Aorta (tissue), 5 donors: ENCODE measurements at regions not wholly inside any gene's neighbourhood (a gene's known extent, or its start where the extent isn't known, plus 50 kb on each side); places are given as distances from the start of the nearest gene placed in this dataset.

ENCODE experiments used
- ATAC-seq: fragments of 200-7000 bp; cut with Tn5 transposase; one replicate; pipeline ENCODE4 v1.9.1; 2022; ENCODE audit warnings: moderate library complexity; ENCODE audit not compliant: low FRiP score
- DNase-seq, 2 donors: peaks; one replicate each; pipeline ENCODE4 v3.0.0-alpha.2; 2020
- H3K27ac ChIP-seq, 2 donors: one replicate each; pipeline ENCODE4 v1.5.1; 2013; ENCODE audit warnings: low read length in 2 of 2, mild to moderate bottlenecking in 2 of 2, moderate library complexity in 2 of 2, control low read depth in 1 of 2, inconsistent platforms in 1 of 2, low read depth in 1 of 2
- H3K27me3 ChIP-seq, 2 donors: one replicate each; pipeline ENCODE4 v1.6.1; 2013; ENCODE audit warnings: control low read depth in 1 of 2, low read length in 1 of 2, mild to moderate bottlenecking in 1 of 2, moderate library complexity in 1 of 2; ENCODE audit not compliant: insufficient read depth in 2 of 2, control insufficient read depth in 1 of 2
- H3K36me3 ChIP-seq, 2 donors: one replicate each; pipeline ENCODE4 v1.6.1; 2013; ENCODE audit warnings: control low read depth in 1 of 2, low read length in 1 of 2, mild to moderate bottlenecking in 1 of 2; ENCODE audit not compliant: insufficient read depth in 2 of 2, control insufficient read depth in 1 of 2
- H3K4me1 ChIP-seq, 2 donors: one replicate each; pipeline ENCODE4 v1.6.1; 2013; ENCODE audit warnings: low read length in 2 of 2, control low read depth in 1 of 2, mild to moderate bottlenecking in 1 of 2, moderate library complexity in 1 of 2; ENCODE audit not compliant: insufficient read depth in 2 of 2, control insufficient read depth in 1 of 2
- H3K4me3 ChIP-seq, 2 donors: one replicate each; pipeline ENCODE4 v1.5.1; 2013; ENCODE audit warnings: low read length in 2 of 2, control low read depth in 1 of 2, mild to moderate bottlenecking in 1 of 2
- H3K9me3 ChIP-seq: one replicate; pipeline ENCODE4 v1.6.1; 2013; ENCODE audit warnings: mild to moderate bottlenecking, low read length; ENCODE audit not compliant: control insufficient read depth
- WGBS, 2 donors: extraction: QIAGEN DNeasy Blood & Tissue Kit; methylation state at CpG; one replicate each; pipeline ENCODE4 v1.1.7; 2013; 5-methylcytosine and 5-hydroxymethylcytosine counted together
- intact Hi-C, 2 donors: fragments of 100-400 bp; cut with DNase I; formaldehyde crosslinking; loops; one replicate each; pipeline versions ENCODE4 v1.14.2 to v1.15.0; 2022
- donor health status: healthy with polysubstance abuse.
- donor health status: Bipolar disorder and iron deficiency.
- donor health status: DM: no; HTN: no; CAD: no.
- donor health status: DM: no; HTN: no; CAD: no.
- donor health status: DM: yes; HTN: yes; CAD: no.

DNA sequence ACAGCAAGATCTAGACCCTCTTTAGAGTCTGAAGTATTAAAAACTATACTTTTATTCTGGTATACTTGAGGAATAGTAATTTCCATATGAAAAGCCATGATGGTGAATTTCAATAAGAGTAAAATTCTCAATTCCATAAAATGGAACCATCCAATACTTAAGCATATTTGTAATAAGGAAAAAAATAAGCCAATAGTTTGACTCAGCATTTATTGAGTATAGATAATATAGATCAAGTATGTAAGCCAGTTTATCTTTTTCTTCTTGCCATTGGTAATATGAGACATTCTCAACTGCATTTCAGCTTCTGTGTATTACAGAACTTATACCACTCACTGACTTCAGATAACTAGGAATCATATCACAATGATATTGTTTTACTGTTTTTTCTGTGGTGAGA is 361.0 kb downstream of the SLCO4C1 start:
- H3K36me3 ChIP-seq: no peaks in the 10 kb centered on the region
- no peaks in the 10 kb centered on the region for H3K4me1 ChIP-seq
- H3K9me3 ChIP-seq: no peaks in the 10 kb centered on the region
- intact Hi-C loops: no loop called here
- H3K27me3 ChIP-seq: no peaks in the 10 kb centered on the region
- H3K27ac ChIP-seq: no peak overlapping the region
- no peak for DNase-seq
- H3K4me3 ChIP-seq: no peak overlapping the region
- ATAC-seq: no peak

DNA sequence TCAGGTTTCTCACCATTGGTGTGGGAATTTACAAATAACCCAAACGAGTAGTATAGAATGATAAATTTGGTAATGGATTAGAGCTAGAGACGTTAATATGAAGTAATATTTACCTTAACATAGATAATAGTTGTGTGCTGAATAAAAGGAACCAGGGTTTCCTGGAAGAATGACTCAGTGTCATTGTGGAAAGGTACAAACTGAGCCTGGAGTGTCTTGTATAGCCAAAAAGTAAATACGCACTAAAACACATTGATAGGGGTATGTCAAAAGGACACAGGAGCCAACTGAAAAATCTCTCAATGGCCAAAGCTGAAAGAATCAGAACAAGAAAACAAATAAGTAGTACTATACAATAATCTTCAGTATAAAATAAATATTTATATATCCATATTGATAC is 363.5 kb downstream of the SLCO4C1 start:
- Histone ChIP-seq H3K36me3 (no peaks in the 10 kb centered on the region), H3K27me3 (no peaks in the 10 kb centered on the region), H3K4me1 (no peaks in the 10 kb centered on the region), H3K9me3 (no peaks in the 10 kb centered on the region), H3K4me3 (no peak overlapping the region), H3K27ac (no peak overlapping the region)
- ATAC-seq (no peak), DNase-seq (no peak)
- 77 to 82% methylated on average over 3 of the region's 3 CpGs for WGBS, 2 donors
- intact Hi-C loops: no loop called here

DNA sequence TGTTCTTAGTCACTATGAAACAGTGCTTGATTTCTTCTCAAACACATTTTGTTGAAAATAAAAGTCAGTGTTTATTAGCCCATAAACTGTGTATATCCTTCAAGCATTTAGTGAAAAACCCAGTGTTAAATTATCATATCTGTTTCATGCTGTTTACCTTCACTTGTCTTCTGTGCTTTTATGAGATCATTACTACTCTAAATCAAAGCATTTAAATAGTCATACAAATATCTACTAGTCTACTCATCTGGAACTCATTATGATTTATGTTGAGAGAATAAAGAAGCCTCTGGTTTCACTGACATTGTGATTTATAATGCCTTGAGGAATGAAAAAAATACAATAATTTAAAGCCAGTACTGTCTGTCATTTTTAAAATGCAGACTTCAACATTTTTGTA is 366.5 kb downstream of the SLCO4C1 start:
- Histone ChIP-seq H3K27ac (no peak overlapping the region), H3K4me1 (no peaks in the 10 kb centered on the region), H3K36me3 (no peaks in the 10 kb centered on the region), H3K4me3 (no peak overlapping the region), H3K27me3 (no peaks in the 10 kb centered on the region), H3K9me3 (no peaks in the 10 kb centered on the region)
- DNase-seq (no peak), ATAC-seq (no peak)
- intact Hi-C loops: no loop called here

DNA sequence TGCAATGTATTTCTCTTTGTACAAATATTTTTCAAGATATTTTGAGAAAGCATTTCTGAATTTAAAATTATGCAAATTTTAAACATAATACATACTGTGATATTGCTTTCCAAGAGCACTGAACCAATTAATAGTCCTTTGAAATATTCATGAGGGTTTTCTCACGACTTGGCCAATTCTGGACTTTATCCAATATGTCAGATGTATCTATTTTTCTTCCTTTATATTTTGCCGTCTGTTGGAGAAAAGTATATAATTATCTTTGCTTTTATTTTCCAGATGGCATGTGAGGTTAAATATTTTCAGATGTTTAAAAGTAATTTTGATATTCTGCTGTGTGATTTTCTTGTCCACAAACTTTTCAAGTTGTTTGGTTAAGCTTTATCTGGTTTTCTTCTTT is 378.9 kb downstream of the SLCO4C1 start:
- Histone ChIP-seq H3K27ac (no peak overlapping the region), H3K4me1 (no peaks in the 10 kb centered on the region), H3K36me3 (no peaks in the 10 kb centered on the region), H3K9me3 (no peaks in the 10 kb centered on the region), H3K4me3 (no peak overlapping the region), H3K27me3 (no peaks in the 10 kb centered on the region)
- WGBS, 2 donors: 9 to 15% methylated on average over 2 of the region's 2 CpGs
- DNase-seq: no peak
- ATAC-seq: no peak
- intact Hi-C loops: no loop called here

- H3K9me3 ChIP-seq: no peaks in the 10 kb centered on the region
- H3K4me1 ChIP-seq: no peaks in the 10 kb centered on the region
- ATAC-seq: no peak
- no peak overlapping the region for H3K4me3 ChIP-seq
- no peak for DNase-seq
- WGBS, 2 donors: 55 to 68% methylated on average over 7 of the region's 7 CpGs
- no peak overlapping the region for H3K27ac ChIP-seq
- no peaks in the 10 kb centered on the region for H3K27me3 ChIP-seq
- no peaks in the 10 kb centered on the region for H3K36me3 ChIP-seq
- intact Hi-C loops: no loop called here
Observed at GRCh38 chr5:101915554-101915953, 380.5 kb downstream of the SLCO4C1 start.

DNA sequence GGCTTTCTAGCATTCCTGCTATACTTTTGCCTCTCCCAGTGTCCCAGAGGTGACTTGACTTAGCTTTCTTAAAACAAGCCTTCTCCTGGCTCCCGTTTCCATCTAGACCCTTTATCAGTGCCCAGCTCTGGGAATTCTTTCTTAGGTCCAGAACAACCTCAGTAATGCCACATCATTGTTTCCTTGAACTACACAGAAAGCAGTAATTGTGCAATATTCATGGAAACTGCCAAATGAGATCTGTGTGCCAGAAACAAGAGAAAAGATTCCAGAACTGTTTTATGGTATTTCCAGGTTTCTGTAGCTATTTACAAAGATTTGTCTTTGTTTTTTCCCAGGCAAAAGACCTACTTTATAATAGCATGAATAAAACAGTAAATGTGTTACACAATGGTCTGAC is 391.3 kb downstream of the SLCO4C1 start:
- Histone ChIP-seq H3K27me3 (no peaks in the 10 kb centered on the region), H3K4me3 (no peak overlapping the region)

DNA sequence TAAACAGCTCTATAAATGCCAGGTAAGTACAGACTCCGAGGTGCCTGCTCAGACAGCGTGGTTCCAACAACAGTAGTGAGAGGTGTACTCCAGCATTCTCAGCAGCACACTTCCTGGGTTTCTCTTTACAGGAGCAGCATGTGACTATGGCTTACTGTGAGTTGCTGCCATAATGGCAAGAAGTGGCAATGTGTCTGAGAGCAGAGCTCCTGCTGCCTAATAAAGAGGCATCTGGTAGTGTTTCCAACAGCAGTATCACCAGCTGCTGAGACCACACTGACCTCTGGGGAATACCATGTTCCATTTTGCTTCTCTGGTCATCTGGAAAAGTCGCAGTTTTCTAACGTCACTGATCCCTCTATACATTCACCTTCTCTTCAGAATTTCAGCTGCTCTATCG is 398.2 kb downstream of the SLCO4C1 start:
- Histone ChIP-seq H3K4me3 (no peak overlapping the region), H3K27me3 (no peaks in the 10 kb centered on the region), H3K36me3 (no peaks in the 10 kb centered on the region), H3K27ac (no peak overlapping the region), H3K4me1 (no peaks in the 10 kb centered on the region), H3K9me3 (no peaks in the 10 kb centered on the region)
- intact Hi-C loops: no loop called here
- no peak for DNase-seq
- ATAC-seq: no peak
- WGBS, 2 donors: 71 to 75% methylated on average over 5 of the region's 5 CpGs

More for the DNA sequence above, 391.3 kb downstream of the SLCO4C1 start:
- Histone ChIP-seq H3K4me1 (no peaks in the 10 kb centered on the region), H3K9me3 (no peaks in the 10 kb centered on the region), H3K36me3 (no peaks in the 10 kb centered on the region), H3K27ac (no peak overlapping the region)
- ATAC-seq (peak; percentile 46), DNase-seq (no peak)
- intact Hi-C loops: no loop called here
- WGBS, 2 donors: 0 to 6% methylated on average over 1 of the region's 1 CpG

DNA sequence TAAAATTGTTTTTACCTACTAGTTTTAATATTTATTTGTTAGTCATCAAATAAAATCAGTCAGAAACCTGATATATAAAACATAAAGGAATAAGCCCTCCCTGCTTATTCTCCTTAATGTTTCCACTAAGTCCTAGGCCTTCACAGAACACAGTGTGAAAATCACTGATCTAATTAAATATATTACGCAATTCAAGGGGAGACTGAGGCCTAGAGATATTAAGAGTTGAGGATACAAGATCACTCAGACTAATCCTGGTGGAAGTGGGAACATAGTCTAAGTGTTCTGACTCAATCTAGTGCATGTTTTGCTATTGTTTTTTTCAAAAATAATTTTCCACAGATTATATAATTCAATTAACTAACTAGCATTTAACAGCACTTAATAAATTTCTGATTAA is 401.1 kb downstream of the SLCO4C1 start:
- intact Hi-C loops: no loop called here
- WGBS, 2 donors: 95 to 100% methylated on average over 1 of the region's 1 CpG

GRCh38 chr5:101878190-101878589 is 417.9 kb downstream of the SLCO4C1 start:
- H3K9me3 ChIP-seq: no peaks in the 10 kb centered on the region
- no peaks in the 10 kb centered on the region for H3K27me3 ChIP-seq
- ATAC-seq (no peak), DNase-seq (no peak)
- H3K4me1 ChIP-seq: peaks cover 0 to 2% of the 10 kb centered on the region in 2 donors
- peak overlapping the region in 1 of 2 donors; percentile 43 for H3K27ac ChIP-seq
- no peak overlapping the region for H3K4me3 ChIP-seq
- no peaks in the 10 kb centered on the region for H3K36me3 ChIP-seq
- intact Hi-C loops: no loop called here
- WGBS, 2 donors: 5 to 7% methylated on average over 2 of the region's 2 CpGs

More for the DNA sequence above, 401.1 kb downstream of the SLCO4C1 start:
- no peak for DNase-seq
- no peak for ATAC-seq
- Histone ChIP-seq H3K4me1 (no peaks in the 10 kb centered on the region), H3K36me3 (no peaks in the 10 kb centered on the region), H3K27me3 (no peaks in the 10 kb centered on the region), H3K9me3 (no peaks in the 10 kb centered on the region), H3K27ac (no peak overlapping the region), H3K4me3 (no peak overlapping the region)
